DMS79 treated with DMSO at 0.1 percent for 48 hours (cell line): ENCODE measurements at regions not wholly inside any gene's neighbourhood (a gene's known extent, or its start where the extent isn't known, plus 50 kb on each side); places are given as distances from the start of the nearest gene placed in this dataset.
"Not testable (repeated sequence)": the region's sequence is repeated elsewhere in the genome, so short reads cannot be mapped to it uniquely, and the experiment has no call there.

Experiments used
- DNase-seq: peaks from one replicate; lab custom pipeline; 2025; lab: John Stamatoyannopoulos, UW

DNA sequence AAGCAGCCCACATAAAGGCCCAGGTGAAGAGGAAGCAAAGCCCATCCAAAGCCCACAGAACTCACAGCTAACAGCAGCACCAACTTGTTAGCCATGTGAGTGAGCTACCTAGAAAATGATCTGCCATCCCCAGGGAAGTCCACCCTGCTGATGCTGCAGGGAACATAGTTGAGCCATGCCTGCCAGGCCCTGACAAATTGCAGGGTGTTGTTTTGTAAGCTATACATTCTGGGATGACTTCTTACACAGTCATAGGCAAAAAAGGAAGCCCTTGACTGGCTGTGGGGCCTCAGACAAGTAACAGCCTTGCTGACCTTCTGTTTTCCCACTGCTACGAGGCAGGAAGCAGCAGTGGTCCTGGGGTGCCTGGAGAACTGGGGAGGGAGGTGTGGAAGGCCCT is 262.7 kb downstream of the MATN1 start:
- no peak for DNase-seq

DNA sequence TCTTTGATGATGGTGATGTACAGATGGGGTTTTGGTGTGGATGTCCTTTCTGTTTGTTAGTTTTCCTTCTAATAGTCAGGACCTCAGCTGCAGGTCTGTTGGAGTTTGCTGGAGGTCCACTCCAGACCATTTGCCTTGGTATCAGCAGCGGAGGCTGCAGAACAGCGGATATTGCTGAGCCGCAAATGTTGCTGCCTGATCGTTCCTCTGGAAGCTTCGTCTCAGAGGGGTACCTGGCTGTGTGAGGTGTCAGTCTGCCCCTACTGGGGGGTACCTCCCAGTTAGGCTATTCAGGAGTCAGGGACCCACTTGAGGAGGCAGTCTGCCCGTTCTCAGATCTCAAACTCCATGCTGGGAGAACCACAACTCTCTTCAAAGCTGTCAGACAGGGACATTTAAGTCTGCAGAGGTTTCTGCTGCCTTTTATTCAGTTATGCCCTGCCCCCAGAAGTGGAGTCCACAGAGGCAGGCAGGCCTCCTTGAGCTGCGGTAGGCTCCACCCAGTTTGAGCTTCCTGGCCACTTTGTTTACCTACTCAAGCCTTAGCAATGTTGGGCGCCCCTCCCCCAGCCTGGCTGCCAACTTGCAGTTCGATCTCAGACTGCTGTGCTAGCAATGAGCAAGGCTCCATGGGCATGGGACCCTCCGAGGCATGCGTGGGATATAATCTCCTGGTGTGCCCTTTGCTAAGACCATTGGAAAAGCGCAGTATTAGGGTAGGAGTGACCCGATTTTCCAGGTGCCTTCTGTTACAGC is 264.5 kb downstream of the MATN1 start:
- not testable (repeated sequence) for DNase-seq

DNA sequence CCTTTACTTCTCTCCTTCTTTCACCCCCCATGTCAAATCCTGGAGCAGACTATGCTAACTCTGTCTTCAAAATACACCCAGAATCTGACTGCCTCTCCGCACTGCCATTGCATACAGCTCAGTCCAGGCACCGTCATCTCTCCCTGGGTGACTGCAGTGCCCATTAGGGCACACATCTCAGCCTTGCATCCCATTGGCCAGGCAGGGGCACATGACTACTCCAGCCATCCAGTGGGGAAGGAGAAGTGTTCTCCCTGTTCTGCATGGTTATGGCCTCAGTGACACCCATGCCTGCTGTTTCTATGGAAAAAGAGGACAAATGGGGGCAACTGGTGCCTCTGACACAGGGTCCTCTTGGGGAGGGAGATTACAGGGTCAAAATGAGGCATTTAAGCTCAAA is 270.5 kb downstream of the MATN1 start:
- DNase-seq = no peak

DNA sequence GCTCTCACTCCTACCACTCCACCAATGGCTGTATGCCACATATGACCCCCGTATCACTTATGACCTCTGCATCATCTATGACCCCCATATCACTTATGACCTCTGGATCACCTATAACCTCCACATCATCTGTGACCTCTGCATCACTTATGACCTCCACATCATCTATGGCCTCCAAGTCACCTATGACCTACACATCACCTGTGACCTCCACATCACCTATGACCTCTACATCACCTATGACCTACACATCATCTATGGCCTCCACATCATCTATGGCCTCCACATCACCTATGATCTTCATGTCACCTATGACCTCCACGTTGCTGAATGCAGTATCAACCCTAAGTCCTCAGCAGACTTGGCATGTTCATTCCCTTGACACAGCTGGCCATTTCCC is 271.2 kb downstream of the MATN1 start:
- DNase-seq = no peak

DNA sequence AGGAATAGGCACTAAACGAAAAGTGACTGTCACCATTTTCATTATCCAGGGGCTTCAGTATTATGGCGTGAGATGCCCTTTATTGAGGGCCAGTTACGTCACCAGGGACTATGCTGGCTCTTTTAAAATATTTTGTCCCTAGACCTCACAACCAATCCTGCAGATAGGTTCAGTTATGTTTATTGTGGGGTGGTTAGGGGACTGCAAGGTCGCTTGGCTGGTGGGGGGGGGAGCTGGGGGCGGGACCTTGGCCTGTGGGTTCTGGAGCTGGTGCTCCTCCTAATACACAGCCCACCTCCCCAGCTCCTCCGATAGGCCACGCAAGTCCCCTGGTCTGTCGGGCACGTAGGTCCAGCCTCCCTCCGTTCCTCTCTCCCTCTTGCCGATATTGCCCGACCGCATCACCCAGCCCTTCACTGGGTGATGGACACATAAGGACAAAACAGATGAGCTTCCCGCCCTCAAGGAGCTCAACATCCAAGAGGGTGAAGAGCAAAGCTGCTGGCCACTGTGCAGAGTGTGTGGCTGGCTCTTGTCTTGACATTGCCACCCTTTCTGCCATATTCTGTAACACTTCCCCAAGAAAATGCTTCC is 271.8 kb downstream of the MATN1 start:
- no peak for DNase-seq

DNA sequence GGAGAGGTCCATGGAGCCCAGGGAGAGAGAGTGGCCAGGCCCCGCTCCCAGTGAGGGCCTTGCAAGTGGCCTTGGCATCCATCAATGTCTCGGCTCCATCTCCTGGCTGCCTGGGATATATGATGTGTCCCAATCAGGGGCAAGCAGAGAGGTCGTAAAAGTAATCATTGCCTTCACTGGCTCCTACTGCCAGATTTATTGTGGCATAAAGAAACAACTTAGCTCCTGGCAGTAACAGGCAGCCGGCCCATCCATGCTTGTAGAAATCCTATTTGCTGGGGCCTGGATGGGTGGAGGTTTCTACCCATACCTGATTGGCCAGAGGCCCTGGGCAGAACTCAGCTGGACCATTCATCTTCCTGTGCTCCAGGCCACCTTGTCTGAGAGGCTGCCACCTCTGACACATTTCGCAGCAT is 272.6 kb downstream of the MATN1 start:
- DNase-seq = no peak

DNA sequence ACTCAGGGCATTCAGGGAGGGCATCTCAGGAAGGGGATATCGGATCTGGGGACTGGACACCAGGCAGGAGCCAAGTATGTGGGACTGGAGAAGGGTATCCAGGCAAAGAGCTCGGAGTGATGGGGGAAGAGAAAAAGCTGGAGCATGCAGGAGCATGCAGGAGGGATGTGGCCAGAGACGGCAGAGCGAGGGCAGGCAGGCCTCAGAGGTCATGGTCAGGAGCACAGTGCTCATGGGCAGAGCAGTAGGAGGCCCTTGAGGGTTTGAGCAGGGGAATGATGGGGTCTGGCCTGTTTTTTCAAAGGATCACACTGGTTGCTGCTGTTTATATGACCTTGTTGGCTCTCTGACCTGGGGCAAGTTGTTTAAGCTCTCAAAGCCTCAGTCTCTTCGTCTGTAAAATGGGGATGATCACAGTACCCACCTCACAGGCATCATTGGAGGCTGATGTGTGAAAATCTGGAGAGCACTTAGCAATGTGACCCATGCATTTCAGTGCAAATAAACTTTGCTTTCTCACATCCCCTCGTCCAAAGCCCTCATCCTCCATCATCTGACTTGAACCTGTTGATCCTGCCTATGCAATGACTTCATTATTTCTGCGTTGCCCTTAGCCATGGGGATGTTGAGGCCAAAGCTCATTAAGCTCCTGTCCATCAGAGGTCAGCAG is 273.1 kb downstream of the MATN1 start:
- DNase-seq = no peak

DNA sequence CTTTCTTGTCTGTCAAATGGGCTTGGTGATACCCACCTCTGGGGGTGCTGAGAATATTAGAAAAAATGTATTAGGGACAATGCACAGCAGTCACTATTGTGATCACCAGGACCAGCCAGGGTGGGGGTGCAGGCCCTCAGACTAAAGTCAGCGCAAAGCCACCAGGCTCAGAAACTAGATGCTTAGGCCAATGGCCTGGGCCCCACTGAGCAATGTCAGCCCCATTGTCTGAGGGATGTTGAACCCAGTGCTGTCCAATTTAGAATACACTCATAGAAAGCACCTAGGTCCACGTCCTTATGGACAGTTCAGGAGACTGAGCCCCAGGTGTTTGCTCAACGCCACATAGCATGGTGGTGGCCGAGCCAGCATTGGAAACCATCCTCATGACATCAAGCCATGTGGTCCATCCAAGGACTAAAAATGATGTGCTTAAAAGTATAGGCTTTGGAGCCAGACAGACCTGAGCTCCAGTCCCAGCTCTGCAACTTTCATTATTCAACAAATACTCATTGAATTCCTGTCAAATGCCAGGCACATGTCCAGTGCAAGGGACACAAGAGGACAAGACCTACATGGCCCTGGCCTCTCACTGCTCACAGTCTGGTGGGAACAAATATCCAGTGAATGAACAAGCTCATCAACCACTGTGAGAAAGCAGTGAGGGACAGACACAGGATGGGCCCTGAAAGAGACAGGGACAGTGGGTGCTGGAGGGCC is 273.8 kb downstream of the MATN1 start:
- no peak for DNase-seq

DNA sequence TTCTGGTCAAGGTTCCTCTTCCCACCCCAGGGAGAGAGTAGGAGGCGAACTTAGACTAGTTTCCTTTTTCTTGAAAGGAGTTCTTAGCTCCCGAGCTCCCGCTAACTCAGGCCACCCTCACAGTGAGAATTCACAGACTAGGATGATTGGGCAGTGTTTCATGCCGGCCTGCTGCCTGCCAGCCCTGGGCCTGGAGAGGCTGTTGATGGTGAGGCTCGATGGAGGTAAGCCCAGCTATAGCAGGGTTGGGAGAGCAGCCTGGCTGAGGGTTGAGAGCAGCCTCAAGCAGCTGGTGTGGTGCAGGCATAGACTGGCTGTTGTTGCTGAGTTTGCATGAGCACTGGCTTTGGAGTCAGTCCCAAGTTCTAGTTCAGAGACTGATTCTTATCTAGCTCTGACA is 274.4 kb downstream of the MATN1 start:
- DNase-seq = no peak

DNA sequence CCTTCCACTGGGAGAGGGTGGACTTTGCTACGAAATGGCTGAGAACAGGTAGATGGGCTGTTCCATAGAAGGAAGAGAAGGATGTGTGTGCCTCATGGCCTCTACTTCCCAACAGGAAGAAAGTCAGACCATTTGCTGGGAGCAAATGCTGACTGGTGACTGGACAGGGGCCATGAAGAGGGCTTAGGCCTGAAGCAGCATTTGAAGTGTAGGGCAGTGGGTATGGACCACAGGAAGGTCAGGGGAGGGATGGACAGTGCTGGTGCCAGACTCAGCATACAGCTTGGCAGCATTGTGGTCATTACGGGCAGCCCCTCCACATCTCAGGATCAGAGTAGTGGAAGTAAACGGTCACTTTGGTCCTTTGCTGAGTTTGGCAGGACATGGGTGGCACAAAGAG is 275.7 kb downstream of the MATN1 start:
- no peak for DNase-seq

DNA sequence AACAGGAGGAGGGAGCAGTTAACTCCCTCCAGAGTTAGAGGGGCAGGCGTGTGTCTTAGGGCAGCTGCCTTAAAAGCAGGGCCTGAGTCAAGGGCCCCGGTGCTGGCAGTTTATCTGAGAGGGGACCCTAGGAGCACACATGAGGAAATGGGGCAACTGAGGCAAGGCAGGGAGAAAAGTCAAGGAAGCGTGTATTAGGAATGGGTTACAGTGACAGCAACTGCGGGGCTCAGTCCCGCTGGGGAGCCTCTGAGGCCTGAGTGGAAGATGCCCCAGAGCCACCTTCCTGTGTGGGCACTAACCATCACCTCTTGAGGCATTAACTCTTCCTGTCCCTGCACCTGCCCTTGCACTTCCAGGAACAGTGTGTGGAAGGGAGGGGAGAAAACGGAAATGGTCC is 276.3 kb downstream of the MATN1 start:
- DNase-seq = no peak

DNA sequence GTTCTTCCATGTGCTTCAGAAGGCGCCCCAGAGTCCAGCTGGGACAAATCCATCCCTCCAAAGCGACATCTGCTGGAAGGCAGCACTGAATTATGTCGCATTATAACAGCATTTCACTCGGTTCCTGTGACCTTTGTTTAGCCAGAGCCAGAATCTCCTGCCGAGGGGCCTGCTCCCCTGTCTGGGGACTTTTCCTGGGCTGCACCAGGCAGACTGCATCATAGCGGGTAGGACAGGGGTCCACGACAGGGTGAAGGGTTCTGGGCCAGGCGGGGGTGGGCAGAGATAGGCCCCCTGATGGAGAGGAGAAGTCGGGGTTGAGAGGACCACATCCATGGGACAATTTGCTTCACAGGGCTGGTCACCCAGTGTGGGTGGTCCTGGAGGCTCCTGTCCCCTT is 276.9 kb downstream of the MATN1 start:
- DNase-seq = no peak

DNA sequence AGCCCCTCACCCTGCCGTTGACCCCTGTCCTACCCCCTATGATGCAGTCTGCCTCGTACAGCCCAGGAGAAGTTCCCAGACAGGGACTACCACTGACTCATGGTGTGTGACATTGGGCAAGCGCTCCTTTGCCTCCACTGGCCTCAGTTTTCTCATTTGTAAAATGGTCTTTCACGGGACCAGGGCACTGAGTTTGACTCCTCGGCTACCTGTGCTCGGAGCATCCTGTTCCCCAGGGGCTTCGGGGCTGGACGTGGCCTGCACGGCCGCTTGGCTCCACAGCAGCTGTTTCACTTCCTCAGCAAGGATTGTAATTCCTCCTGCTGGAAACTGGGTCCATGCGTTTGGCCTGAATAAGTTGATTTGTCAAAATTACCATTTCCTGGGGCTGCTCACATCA is 277.3 kb downstream of the MATN1 start:
- DNase-seq = no peak

DNA sequence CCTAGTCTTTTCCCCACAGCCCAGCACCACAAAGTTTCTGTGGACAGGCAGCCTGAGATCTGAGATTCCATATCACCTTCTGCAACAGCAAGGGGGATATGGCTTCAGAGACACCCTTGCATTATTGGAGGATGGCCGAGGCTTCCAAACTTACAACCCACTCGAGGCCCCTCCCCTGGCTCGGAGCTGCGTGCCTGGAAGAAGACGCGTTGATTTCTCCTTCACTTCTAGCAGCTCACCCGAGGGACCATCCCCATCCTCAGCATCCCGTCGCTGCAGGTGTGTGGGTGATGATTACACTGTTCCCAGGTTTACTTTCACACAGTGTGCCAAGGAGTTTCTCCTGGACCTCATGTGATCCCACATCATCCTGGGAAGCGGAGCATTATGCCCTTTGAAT is 277.9 kb downstream of the MATN1 start:
- DNase-seq = no peak

DNA sequence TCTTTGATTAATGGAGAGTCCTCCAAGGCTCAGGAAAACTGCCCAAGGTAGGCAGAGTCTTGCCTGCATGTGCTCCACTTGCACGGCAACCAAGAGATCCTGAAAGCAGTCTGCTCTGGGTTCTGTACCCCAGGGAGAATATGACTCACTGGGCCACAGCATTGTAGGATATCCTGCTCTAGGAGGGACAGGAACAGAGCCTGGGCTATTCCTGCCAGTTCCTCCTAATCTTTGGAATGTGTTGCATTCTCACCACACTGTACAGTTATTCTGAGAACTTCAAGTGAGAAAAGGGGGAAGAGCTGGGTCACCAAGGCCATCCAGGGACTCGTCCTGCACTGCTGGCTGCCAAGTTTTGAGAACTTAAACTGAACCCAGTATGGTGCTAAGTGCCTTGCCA is 278.5 kb downstream of the MATN1 start:
- DNase-seq = no peak

DNA sequence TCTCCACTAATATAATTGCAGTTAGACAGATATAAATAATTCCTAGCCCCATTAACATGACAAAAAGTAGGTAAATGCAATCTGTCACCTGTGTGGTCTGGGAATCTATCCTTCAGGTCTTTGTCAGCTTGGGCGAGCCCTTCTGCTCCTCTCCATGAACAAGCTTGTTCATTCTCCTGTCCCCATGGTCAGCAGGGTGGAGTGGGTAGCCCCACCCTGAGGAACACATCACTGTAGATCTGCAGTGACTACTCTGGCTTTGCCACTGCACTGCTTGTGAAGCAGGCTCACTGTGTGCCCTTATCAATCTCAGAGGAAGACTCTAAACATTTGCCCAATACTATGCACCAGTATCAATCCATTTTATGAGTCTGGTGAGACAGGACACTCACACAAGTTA is 279.0 kb downstream of the MATN1 start:
- no peak for DNase-seq

DNA sequence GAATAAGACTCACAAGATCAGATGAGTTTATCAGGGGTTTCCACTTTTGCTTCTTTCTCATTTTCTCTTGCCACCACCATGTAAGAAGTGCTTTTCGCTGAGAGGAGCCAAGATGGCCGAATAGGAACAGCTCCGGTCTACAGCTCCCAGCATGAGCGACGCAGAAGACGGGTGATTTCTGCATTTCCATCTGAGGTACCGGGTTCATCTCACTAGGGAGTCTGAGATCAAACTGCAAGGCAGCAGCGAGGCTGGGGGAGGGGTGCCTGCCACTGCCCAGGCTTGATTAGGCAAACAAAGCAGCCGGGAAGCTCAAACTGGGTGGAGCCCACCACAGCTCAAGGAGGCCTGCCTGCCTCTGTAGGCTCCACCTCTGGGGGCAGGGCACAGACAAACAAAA is 285.1 kb downstream of the MATN1 start:
- DNase-seq = not testable (repeated sequence)

DNA sequence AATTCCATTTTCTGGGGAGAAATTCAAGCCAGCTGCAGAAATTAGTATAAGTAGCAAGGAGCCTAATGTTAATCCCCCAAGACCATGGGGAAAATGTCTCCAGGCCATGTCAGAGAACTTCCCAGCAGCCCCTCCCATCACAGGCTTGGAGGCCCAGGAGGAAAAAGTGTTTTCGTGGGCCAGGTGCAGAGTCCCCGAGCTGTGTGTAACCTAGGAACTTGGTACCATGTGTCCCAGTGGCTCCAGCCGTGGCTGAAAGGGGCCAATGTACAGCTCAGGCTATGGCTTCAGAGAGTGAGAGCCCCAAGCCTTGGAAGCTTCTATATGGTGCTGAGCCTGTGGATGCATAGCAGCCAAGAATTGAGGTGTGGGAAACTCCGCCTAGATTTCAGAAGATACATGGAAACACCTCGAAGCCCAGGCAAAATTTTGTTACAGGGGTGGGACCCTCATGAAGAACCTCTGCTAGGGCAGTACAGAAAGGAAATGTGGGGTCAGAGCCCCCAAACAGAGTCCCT is 286.3 kb downstream of the MATN1 start:
- no peak for DNase-seq

DNA sequence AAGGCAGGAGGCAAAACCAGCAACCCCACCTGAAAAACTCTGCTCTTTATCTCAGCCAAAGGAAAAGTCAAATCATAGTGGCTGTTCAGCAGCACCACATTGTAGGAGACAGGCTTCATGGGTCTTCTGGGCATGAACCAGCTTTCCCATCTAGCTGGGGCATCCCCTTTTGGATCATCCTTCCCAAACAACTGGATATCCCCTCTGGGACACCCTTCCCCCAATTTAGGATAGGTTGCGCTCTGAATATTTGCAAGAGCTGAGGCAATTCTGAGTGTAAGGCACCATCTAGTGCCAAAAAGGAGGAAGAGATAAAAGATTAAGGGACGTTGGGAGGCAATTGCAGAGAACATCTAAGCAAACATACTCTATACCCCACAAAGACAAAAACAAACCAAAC is 295.8 kb downstream of the MATN1 start:
- no peak for DNase-seq

DNA sequence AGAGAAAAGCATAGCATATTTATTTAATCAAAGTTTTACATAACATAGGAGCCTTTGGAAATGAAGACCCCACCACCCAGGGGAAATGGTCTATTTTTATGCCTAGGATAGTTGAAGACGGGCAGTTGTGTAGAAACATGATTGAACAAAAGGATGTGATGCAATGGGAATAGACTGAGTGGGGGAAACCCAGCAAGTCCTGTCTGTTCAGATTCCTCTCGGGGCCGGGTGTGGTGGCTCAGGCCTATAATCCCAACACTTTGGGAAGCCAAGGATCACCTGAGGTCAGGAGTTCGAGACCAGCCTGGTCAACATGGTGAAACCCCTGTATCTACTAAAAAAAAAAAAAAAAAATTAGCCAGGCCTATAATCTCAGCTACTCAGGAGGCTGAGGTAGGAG is 298.3 kb downstream of the MATN1 start:
- DNase-seq = no peak

DNA sequence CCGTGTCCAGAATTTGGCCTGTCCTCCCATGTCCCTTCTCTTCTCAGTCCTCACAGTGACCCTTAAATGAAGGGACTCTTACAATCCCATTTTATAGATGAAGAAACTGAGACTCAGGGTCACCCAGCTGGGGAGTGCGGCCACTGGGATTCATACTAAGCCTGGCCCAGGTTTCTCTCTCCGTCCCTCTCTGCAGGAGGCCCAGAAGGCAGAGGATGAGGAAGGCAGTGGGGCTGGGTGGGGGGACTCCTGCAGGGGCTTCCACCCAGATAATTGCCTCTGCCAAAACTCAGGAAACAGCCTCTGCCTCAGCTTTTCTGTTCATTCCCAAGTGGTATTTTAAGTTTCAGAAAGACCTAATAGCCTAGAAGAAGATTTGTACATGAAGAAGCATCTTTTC is 299.8 kb downstream of the MATN1 start:
- DNase-seq = no peak

DNA sequence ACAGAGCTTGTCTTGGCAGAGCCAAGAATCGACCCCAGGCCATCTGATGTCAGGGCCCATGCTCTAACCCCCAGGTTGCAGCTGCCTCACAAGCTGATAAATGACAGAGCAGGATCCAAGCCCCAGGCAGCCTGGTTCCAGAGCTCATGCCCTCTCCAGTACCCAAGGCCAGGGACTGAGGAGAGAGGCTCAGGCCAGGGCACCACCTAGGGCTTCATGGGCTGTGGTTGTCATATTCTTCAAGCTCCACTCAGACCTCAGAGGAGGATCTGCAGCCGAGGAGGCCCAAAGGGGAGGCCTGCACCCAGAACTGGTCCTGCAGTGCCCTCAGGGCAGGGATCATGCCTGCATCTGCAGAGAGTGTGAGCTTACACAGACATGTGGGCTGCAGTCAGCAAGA is 301.1 kb downstream of the MATN1 start:
- DNase-seq = no peak
